ENCODE measurements at regions not wholly inside any gene's neighbourhood (a gene's known extent, or its start where the extent isn't known, plus 50 kb on each side); places are given as distances from the start of the nearest gene placed in this dataset.

DNA sequence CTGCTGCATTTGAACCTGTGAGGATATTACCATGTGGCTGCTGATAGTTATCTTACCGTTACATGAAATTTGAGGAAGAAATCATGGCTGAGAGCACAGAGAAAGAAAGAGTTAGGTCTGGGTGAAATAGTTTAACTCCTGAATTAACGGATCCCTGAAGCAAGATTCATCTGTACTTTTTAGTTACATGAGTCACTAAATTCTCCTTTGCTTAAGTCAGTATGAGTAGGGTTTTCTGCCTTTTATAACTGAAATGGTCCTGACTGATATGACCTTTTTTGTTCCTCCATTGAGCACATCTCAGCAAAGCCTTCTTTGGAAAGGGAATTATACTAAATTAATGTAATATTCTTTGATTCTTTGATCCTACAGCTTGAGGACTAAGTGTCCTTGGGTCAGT is 333.3 kb upstream of the ZFP64 start:
- Mint-ChIP-seq H3K4me1 (ENCODE audit: low read depth) (no peaks in the 10 kb centered on the region), H3K27me3 (peaks cover 7% of the 10 kb centered on the region), H3K27ac (no peak overlapping the region), H3K36me3 (ENCODE audit: low read depth) (no peaks in the 10 kb centered on the region), H3K9me3 (peaks cover 8% of the 10 kb centered on the region), H3K4me3 (no peak overlapping the region)
- TF ChIP-seq, protein P1, sequence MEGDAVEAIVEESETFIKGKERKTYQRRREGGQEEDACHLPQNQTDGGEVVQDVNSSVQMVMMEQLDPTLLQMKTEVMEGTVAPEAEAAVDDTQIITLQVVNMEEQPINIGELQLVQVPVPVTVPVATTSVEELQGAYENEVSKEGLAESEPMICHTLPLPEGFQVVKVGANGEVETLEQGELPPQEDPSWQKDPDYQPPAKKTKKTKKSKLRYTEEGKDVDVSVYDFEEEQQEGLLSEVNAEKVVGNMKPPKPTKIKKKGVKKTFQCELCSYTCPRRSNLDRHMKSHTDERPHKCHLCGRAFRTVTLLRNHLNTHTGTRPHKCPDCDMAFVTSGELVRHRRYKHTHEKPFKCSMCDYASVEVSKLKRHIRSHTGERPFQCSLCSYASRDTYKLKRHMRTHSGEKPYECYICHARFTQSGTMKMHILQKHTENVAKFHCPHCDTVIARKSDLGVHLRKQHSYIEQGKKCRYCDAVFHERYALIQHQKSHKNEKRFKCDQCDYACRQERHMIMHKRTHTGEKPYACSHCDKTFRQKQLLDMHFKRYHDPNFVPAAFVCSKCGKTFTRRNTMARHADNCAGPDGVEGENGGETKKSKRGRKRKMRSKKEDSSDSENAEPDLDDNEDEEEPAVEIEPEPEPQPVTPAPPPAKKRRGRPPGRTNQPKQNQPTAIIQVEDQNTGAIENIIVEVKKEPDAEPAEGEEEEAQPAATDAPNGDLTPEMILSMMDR (IDR thresholded peaks at IDR 0.05) = no peak
- no peaks in the 10 kb centered on the region for H3K36me3 ChIP-seq (ENCODE audit: insufficient read depth, low read length)
- H3K4me1 ChIP-seq (ENCODE audit: insufficient read depth, low read length) = no peaks in the 10 kb centered on the region
- intact Hi-C loops (cut with DNase I, micrococcal nuclease) = no loop called here
- H3K4me3 ChIP-seq (ENCODE audit: low read length) = no peak overlapping the region
- DNase-seq (no peak), ATAC-seq (ENCODE audit: poor library complexity) (no peak)
- POLR2A ChIA-PET = no interaction called here
- no peaks in the 10 kb centered on the region for H3K27me3 ChIP-seq (ENCODE audit: control insufficient read depth in 1 of 2, insufficient read depth in 2 of 2, low read length in 2 of 2)
- H3K9me3 ChIP-seq (ENCODE audit: control insufficient read depth in 1 of 2, insufficient read depth in 1 of 2, low read length in 2 of 2) = no peaks in the 10 kb centered on the region
- H3K27ac ChIP-seq (ENCODE audit: low read depth in 1 of 2, low read length in 2 of 2) = no peak overlapping the region
- CTCF ChIA-PET = no interaction called here

DNA sequence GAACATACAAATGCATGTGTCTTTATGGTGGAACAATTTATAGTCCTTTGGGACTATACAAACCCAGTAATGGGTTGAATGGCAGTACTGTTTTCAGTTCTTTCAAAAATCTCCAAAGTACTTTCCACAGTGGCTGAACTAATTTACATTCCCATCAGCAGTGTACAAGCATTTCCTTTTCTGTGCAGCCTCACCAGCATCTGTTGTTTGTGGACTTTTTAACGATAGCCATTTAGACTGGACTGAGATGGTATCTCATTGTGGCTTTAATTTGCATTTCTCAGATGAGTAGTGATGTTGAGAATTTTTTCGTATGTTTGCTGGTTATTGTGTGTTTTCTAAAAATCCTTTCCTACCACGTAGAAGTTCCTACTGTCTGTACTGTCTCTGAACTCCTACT is 327.2 kb upstream of the ZFP64 start:
- ChIA-PET CTCF (interaction anchor here (0.7 kb wide), 1 partner anchor 70 kb away, joined by 3 read pairs; no protein-coding TSS in a partner anchor), POLR2A (no interaction called here)
- Histone ChIP-seq H3K36me3 (ENCODE audit: insufficient read depth, low read length) (no peaks in the 10 kb centered on the region), H3K9me3 (ENCODE audit: control insufficient read depth in 1 of 2, insufficient read depth in 1 of 2, low read length in 2 of 2) (no peaks in the 10 kb centered on the region), H3K4me1 (ENCODE audit: insufficient read depth, low read length) (no peaks in the 10 kb centered on the region), H3K27ac (ENCODE audit: low read depth in 1 of 2, low read length in 2 of 2) (no peak overlapping the region), H3K4me3 (ENCODE audit: low read length) (no peak overlapping the region), H3K27me3 (ENCODE audit: control insufficient read depth in 1 of 2, insufficient read depth in 2 of 2, low read length in 2 of 2) (peaks cover 0 to 2% of the 10 kb centered on the region in 2 experiments)
- TF ChIP-seq, protein P1 (IDR thresholded peaks at IDR 0.05) = no peak
- Mint-ChIP-seq H3K4me3 (no peak overlapping the region), H3K27ac (no peak overlapping the region), H3K36me3 (ENCODE audit: low read depth) (no peaks in the 10 kb centered on the region), H3K4me1 (ENCODE audit: low read depth) (no peaks in the 10 kb centered on the region), H3K9me3 (peaks cover 5% of the 10 kb centered on the region), H3K27me3 (no peaks in the 10 kb centered on the region)
- ATAC-seq (ENCODE audit: poor library complexity) (no peak), DNase-seq (no peak)
- intact Hi-C loops (cut with DNase I, micrococcal nuclease) = no loop called here

DNA sequence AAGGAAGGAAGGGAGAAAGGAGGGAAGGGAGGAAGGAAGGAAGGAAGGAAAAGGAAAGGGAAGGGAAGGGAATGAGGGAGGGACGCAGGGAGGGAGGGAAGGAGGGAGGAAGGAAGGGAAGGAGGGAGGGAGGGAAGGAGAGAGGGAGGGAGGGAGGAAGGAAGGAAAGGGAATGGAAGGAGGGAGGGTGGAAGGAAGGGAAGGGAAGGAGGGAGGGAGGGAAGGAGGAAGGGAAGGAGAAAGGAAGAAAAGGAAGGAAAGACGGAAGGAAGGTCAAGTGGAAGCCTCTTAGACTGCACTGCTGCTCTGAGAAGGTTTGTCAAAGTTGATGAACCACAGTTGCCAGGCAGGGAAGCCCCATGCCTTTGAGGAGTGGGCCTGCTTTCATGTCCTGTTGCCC is 324.3 kb upstream of the ZFP64 start:
- H3K36me3 ChIP-seq (ENCODE audit: insufficient read depth, low read length) = no peaks in the 10 kb centered on the region
- Mint-ChIP-seq H3K4me1 (ENCODE audit: low read depth) (no peaks in the 10 kb centered on the region), H3K9me3 (peaks cover 3% of the 10 kb centered on the region), H3K4me3 (no peak overlapping the region), H3K36me3 (ENCODE audit: low read depth) (no peaks in the 10 kb centered on the region), H3K27me3 (no peaks in the 10 kb centered on the region), H3K27ac (no peak overlapping the region)
- H3K4me3 ChIP-seq (ENCODE audit: low read length) = no peak overlapping the region
- H3K27ac ChIP-seq (ENCODE audit: low read depth in 1 of 2, low read length in 2 of 2) = no peak overlapping the region
- peaks cover 0 to 3% of the 10 kb centered on the region in 2 experiments for H3K27me3 ChIP-seq (ENCODE audit: control insufficient read depth in 1 of 2, insufficient read depth in 2 of 2, low read length in 2 of 2)
- ATAC-seq (ENCODE audit: poor library complexity) (no peak), DNase-seq (no peak)
- no peaks in the 10 kb centered on the region for H3K9me3 ChIP-seq (ENCODE audit: control insufficient read depth in 1 of 2, insufficient read depth in 1 of 2, low read length in 2 of 2)
- no peaks in the 10 kb centered on the region for H3K4me1 ChIP-seq (ENCODE audit: insufficient read depth, low read length)
- intact Hi-C loops (cut with DNase I, micrococcal nuclease) = no loop called here
- CTCF ChIA-PET = no interaction called here
- POLR2A ChIA-PET = no interaction called here
- TF ChIP-seq, protein P1 (IDR thresholded peaks at IDR 0.05) = no peak
